GM12891 (cell line): ENCODE measurements at regions not wholly inside any gene's neighbourhood (a gene's known extent, or its start where the extent isn't known, plus 50 kb on each side); places are given as distances from the start of the nearest gene placed in this dataset.

Source experiments
- DNase-seq: peaks from one replicate; pipeline ENCODE4 v3.0.0; 2011; ENCODE audit warnings: low spot score; ENCODE audit not compliant: insufficient read length
- FAIRE-seq: peaks from 2 replicates; lab custom pipeline; 2011; peaks lifted over from hg19 to GRCh38; lab: Jason Lieb, UNC
- PAX5 ChIP-seq: IDR thresholded peaks from 2 replicates; pipeline ENCODE4 v1.6.1; 2011; ENCODE audit warnings: low read length, moderate library complexity, mild to moderate bottlenecking; ENCODE audit not compliant: insufficient read depth, severe bottlenecking
- POLR2A ChIP-seq: IDR thresholded peaks from 2 replicates; pipeline ENCODE4 v1.6.1; 2011; ENCODE audit warnings: low read depth, low read length, control low read depth
- POLR2AphosphoS5 ChIP-seq: IDR thresholded peaks from 2 replicates; pipeline ENCODE4 v1.6.1; 2011; ENCODE audit warnings: low read depth, low read length, control low read depth
- POU2F2 ChIP-seq: IDR thresholded peaks from 2 replicates; pipeline ENCODE4 v1.6.1; 2011; ENCODE audit warnings: low read depth, mild to moderate bottlenecking, control low read depth, low read length, moderate library complexity
- SPI1 ChIP-seq: IDR thresholded peaks from 2 replicates; pipeline ENCODE4 v1.6.1; 2011; ENCODE audit warnings: low read depth, low read length, control low read depth
- TAF1 ChIP-seq: IDR thresholded peaks from 2 replicates; pipeline ENCODE4 v1.6.1; 2011; ENCODE audit warnings: low read depth, low read length, control low read depth

- FAIRE-seq = no peak
- DNase-seq = no peak
- TF ChIP-seq POU2F2 (no peak), SPI1 (no peak), POLR2AphosphoS5 (no peak), POLR2A (no peak), PAX5 (no peak), TAF1 (no peak)
Measured at GRCh38 chr4:30264465-30264864, 455.7 kb upstream of the PCDH7 start.

DNA sequence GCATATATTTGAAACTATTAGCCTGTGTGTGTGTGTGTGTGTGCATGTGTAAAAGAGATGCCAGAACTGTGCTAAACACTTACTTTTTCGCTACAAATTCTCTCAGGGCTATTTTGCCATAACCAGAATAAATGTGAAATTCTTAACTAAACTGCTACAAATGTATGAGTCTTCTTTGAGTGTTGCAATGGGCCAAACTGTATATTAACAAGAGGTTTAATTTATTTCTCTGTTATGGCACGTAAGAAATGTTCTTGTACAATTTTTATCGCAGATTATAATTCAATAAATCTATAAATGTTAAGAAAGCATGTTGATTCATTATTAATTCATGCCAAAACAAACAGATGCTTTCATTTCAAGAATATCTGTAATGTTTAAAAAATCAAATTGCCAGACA, 454.5 kb upstream of the PCDH7 start:
- DNase-seq = no peak
- no peak for TF ChIP-seq TAF1
- no peak for TF ChIP-seq POLR2AphosphoS5
- TF ChIP-seq POLR2A = no peak
- TF ChIP-seq POU2F2 = no peak
- TF ChIP-seq SPI1 = no peak
- TF ChIP-seq PAX5 = no peak
- no peak for FAIRE-seq

DNA sequence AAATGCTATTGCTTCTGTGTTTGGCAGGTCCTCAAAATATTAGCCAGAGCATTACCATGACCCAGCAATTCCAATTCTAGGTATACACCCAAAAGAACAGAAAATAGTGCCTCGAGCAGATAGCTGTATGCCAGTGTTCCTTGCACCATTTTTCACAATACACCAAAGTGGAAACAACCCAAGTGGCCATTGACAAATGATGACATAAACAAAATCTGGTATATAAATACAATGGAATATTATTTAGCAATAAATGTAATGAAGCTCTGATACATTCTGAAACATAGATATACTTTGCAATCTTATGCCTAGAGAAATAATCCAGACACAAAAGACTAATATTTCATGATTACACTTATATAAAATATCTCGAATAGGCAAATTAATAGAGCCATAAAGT, 451.8 kb upstream of the PCDH7 start:
- DNase-seq = no peak
- no peak for TF ChIP-seq POLR2A
- TF ChIP-seq POU2F2 = no peak
- no peak for TF ChIP-seq PAX5
- TF ChIP-seq TAF1 = no peak
- TF ChIP-seq SPI1 = no peak
- TF ChIP-seq POLR2AphosphoS5 = no peak
- no peak for FAIRE-seq

- no peak for FAIRE-seq
- no peak for DNase-seq
- TF ChIP-seq SPI1 (no peak), POLR2AphosphoS5 (no peak), PAX5 (no peak), POLR2A (no peak), POU2F2 (no peak), TAF1 (no peak)
Measured at GRCh38 chr4:30269850-30270249, 450.3 kb upstream of the PCDH7 start.

- DNase-seq = no peak
- TF ChIP-seq SPI1 (no peak), TAF1 (no peak), POU2F2 (no peak), POLR2AphosphoS5 (no peak), PAX5 (no peak), POLR2A (no peak)
- FAIRE-seq = no peak
Measured at GRCh38 chr4:30281986-30282385, 438.2 kb upstream of the PCDH7 start.

GRCh38 chr4:30283336-30283735, 436.8 kb upstream of the PCDH7 start:
- no peak for DNase-seq
- no peak for FAIRE-seq
- no peak for TF ChIP-seq POLR2AphosphoS5
- no peak for TF ChIP-seq PAX5
- TF ChIP-seq SPI1 = no peak
- no peak for TF ChIP-seq POU2F2
- TF ChIP-seq POLR2A = no peak
- no peak for TF ChIP-seq TAF1

DNA sequence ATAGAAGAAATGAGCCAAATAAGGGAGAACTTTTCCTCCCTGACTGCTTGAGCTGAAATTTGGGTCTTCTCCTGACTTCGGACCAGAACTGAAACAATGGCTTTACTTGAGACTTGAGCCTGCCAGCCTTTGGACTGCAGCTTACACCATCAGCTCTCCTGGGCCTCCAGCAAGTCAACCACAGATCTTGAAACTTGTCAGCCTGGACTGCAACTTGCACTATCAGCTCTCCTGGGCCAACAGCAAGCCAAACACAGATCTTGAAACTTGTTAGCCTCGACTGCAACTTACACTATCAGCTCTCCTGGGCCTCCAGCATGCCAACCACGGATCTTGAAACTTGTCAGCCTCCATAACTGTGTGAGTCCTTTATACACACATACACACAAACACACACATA, 425.9 kb upstream of the PCDH7 start:
- no peak for FAIRE-seq
- TF ChIP-seq POLR2AphosphoS5 = no peak
- no peak for TF ChIP-seq SPI1
- TF ChIP-seq POU2F2 = no peak
- TF ChIP-seq PAX5 = no peak
- TF ChIP-seq TAF1 = no peak
- no peak for TF ChIP-seq POLR2A
- no peak for DNase-seq

DNA sequence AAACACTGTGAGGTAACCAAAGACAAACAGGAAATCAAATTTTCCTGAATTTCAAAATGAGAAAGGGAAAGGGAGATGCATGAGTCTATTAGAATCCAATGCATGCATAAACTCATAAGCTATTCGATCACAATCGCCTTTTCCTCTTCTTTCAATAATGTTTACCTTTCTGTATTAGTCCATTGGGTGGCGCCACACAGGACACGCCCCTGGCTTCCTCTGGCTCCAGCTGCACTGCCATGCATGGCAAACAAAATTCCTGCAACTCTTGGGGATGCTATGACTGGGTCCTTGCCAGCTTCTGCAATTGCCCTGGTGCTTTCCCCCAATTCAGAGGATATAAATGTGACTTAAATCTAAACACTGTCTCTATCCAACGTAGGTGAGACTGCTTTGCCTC, 424.5 kb upstream of the PCDH7 start:
- no peak for FAIRE-seq
- TF ChIP-seq PAX5 = no peak
- no peak for TF ChIP-seq TAF1
- no peak for TF ChIP-seq SPI1
- no peak for TF ChIP-seq POLR2A
- no peak for TF ChIP-seq POU2F2
- no peak for TF ChIP-seq POLR2AphosphoS5
- DNase-seq = no peak

DNA sequence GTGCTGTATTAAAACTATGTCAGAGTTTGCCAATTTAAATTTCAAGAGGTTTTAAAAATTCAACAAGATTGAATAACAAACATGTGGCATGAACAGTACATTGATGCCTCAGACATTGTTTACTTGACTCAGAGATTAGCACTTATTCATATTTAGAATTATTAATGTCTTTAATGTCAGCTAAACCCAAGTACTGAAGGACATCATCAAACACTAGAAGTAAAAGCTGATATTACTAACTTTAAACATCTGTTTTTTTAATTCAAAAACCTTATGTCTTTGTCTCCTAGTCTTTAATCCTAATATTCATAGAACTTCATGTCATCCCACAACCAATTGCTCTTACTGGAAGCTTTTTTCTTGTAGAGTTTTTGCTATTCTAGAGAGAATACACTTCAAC, 406.2 kb upstream of the PCDH7 start:
- no peak for FAIRE-seq
- no peak for DNase-seq
- TF ChIP-seq POU2F2 = no peak

- TF ChIP-seq POU2F2 (no peak), SPI1 (no peak), POLR2A (no peak), TAF1 (no peak), PAX5 (no peak), POLR2AphosphoS5 (no peak)
- no peak for FAIRE-seq
- DNase-seq = no peak
Measured at GRCh38 chr4:30330894-30331652, 389.1 kb upstream of the PCDH7 start.
